Erythroblast (primary cell): ENCODE measurements at regions not wholly inside any gene's neighbourhood (a gene's known extent, or its start where the extent isn't known, plus 50 kb on each side); places are given as distances from the start of the nearest gene placed in this dataset.

ENCODE experiments used
- GATA1 ChIP-seq: IDR thresholded peaks from 2 replicates; pipeline ENCODE4 v1.6.1; 2011; ENCODE audit warnings: low read depth, mild to moderate bottlenecking, control low read depth, low read length, moderate library complexity
- POLR2A ChIP-seq: IDR thresholded peaks from 2 replicates; pipeline ENCODE4 v1.6.1; 2011; ENCODE audit warnings: mild to moderate bottlenecking, low read length

DNA sequence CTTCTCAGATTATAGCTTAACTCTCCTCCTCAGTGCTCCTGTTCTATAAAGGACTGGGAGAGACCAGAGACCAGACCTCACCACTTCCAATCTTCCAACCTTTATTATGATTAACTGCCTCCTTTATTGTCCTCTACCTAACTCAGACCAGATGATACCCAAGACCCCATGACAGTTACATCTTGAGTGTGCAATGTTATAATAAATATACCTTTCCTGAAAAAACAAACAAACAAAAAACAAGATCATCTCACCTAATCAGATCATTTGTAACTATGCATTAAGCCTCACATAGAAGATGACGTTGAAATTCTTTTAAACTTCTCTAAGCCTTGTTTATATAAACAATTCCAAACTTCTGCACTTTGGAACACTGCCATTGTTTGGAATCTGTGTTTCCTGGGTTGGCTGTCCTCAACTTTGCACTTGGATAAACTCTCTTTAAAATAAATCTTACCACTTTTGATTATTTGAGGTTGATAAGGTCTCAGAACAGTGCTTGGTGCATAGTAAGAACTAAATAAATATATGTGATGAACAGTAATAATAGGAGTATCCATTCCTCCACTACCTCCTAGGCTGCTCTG, 342.7 kb downstream of the TDRD15 start:
- TF ChIP-seq POLR2A (no peak), GATA1 (no peak)
